ENCODE measurements at regions not wholly inside any gene's neighbourhood (a gene's known extent, or its start where the extent isn't known, plus 50 kb on each side); places are given as distances from the start of the nearest gene placed in this dataset.

GRCh38 chr4:98747393-98748091 is 89.1 kb upstream of the TSPAN5 start:
- TF ChIP-seq CTCF (IDR thresholded peaks at IDR 0.05), result no peak
- no peak for TF ChIP-seq POLR2A (IDR thresholded peaks at IDR 0.05)

All from testis (tissue), 2 donors.